Mesendoderm (in vitro differentiated cells): ENCODE measurements at regions not wholly inside any gene's neighbourhood (a gene's known extent, or its start where the extent isn't known, plus 50 kb on each side); places are given as distances from the start of the nearest gene placed in this dataset.
A peak's percentile ranks its signal among the peaks of the same experiment; 100 is the strongest.

Experiments used
- DNase-seq: peaks from one replicate; pipeline ENCODE4 v3.0.0; 2013
- H2AK5ac ChIP-seq: 2 replicates; pipeline ENCODE4 v1.6.1; 2013; ENCODE audit warnings: low read length, inconsistent platforms
- H2BK120ac ChIP-seq: 2 replicates; pipeline ENCODE4 v1.6.1; 2013; ENCODE audit warnings: low read depth, mild to moderate bottlenecking, low read length, moderate library complexity, mixed read lengths
- H2BK15ac ChIP-seq: replicated peaks from 2 replicates; pipeline ENCODE4 v1.6.1; 2013; ENCODE audit warnings: low read depth, mild to moderate bottlenecking, moderate library complexity
- H2BK5ac ChIP-seq: 2 replicates; pipeline ENCODE4 v1.6.1; 2013; ENCODE audit warnings: low read length, inconsistent platforms
- H3K18ac ChIP-seq: 2 replicates; pipeline ENCODE4 v1.6.1; 2013; ENCODE audit warnings: mild to moderate bottlenecking, low read length, mixed read lengths
- H3K23ac ChIP-seq: one replicate; pipeline ENCODE4 v1.6.1; 2013; ENCODE audit warnings: low read length
- H3K27ac ChIP-seq: 2 replicates; pipeline ENCODE4 v1.5.1; 2013; ENCODE audit warnings: low read depth, mild to moderate bottlenecking, inconsistent platforms, low read length, moderate library complexity
- H3K27me3 ChIP-seq: 2 replicates; pipeline ENCODE4 v1.6.1; 2013; ENCODE audit warnings: low read length, control low read depth, mild to moderate bottlenecking, inconsistent platforms; ENCODE audit not compliant: insufficient read depth, poor library complexity
- H3K36me3 ChIP-seq: 2 replicates; pipeline ENCODE4 v1.6.1; 2013; ENCODE audit warnings: low read length, inconsistent platforms; ENCODE audit not compliant: control insufficient read depth, insufficient read depth
- H3K4ac ChIP-seq: one replicate; pipeline ENCODE4 v1.6.1; 2013; ENCODE audit warnings: low read depth, mild to moderate bottlenecking, low read length, moderate library complexity
- H3K4me1 ChIP-seq: 2 replicates; pipeline ENCODE4 v1.6.1; 2013; ENCODE audit warnings: low read depth, low read length, inconsistent platforms; ENCODE audit not compliant: control insufficient read depth
- H3K4me2 ChIP-seq: 2 replicates; pipeline ENCODE4 v1.6.1; 2013; ENCODE audit warnings: low read length
- H3K4me3 ChIP-seq: 2 replicates; pipeline ENCODE4 v1.5.1; 2013; ENCODE audit warnings: mild to moderate bottlenecking, low read length
- H3K56ac ChIP-seq: one replicate; pipeline ENCODE4 v1.6.1; 2013; ENCODE audit warnings: low read length
- H3K79me1 ChIP-seq: 2 replicates; pipeline ENCODE4 v1.6.1; 2013; ENCODE audit warnings: low read length, inconsistent platforms
- H3K79me2 ChIP-seq: 2 replicates; pipeline ENCODE4 v1.6.1; 2013; ENCODE audit warnings: mild to moderate bottlenecking, low read length; ENCODE audit not compliant: control insufficient read depth, insufficient read depth
- H3K9ac ChIP-seq: 2 replicates; pipeline ENCODE4 v1.6.1; 2013; ENCODE audit warnings: low read length, inconsistent platforms
- H4K5ac ChIP-seq: one replicate; pipeline ENCODE4 v1.6.1; 2013; ENCODE audit warnings: low read length
- H4K8ac ChIP-seq: one replicate; pipeline ENCODE4 v1.6.1; 2013; ENCODE audit warnings: low read depth, mild to moderate bottlenecking, control low read depth, low read length, moderate library complexity
- WGBS: extraction: QIAGEN DNeasy Blood & Tissue Kit; methylation state at CpG from one replicate; pipeline ENCODE4 v1.1.7; 2013; ENCODE audit warnings: low lambda C conversion rate, missing lambda C conversion rate; ENCODE audit not compliant: insufficient coverage; ENCODE audit errors: extremely low coverage; 5-methylcytosine and 5-hydroxymethylcytosine counted together

- no peak overlapping the region for H3K27ac ChIP-seq
- H3K18ac ChIP-seq, result no peak overlapping the region
- no peak overlapping the region for H2AK5ac ChIP-seq
- no peak overlapping the region for H2BK5ac ChIP-seq
- H3K56ac ChIP-seq, result no peak overlapping the region
- no peaks in the 10 kb centered on the region for H3K79me2 ChIP-seq
- H4K5ac ChIP-seq, result no peak overlapping the region
- H3K4me2 ChIP-seq, result no peak overlapping the region
- no peaks in the 10 kb centered on the region for H3K36me3 ChIP-seq
- no peaks in the 10 kb centered on the region for H3K27me3 ChIP-seq
- H3K4me1 ChIP-seq, result peaks cover 1% of the 10 kb centered on the region
- no CpG with 5 or more reads among the region's 4 CpGs for whole genome bisulfite sequencing
- H3K4me3 ChIP-seq, result no peak overlapping the region
- no peak overlapping the region for H3K4ac ChIP-seq
- no peaks in the 10 kb centered on the region for H3K79me1 ChIP-seq
- no peak overlapping the region for H4K8ac ChIP-seq
- H2BK15ac ChIP-seq, result no peak overlapping the region
- no peak overlapping the region for H3K23ac ChIP-seq
- H3K9ac ChIP-seq, result no peak overlapping the region
- DNase-seq, result no peak
- no peak overlapping the region for H2BK120ac ChIP-seq
These were observed 54.7 kb upstream of the DSCAM start for GRCh38 chr21:40901691-40902090.

GRCh38 chr21:40902299-40902698 is 55.3 kb upstream of the DSCAM start:
- no peak overlapping the region for H2BK5ac ChIP-seq
- H3K23ac ChIP-seq, result no peak overlapping the region
- no peaks in the 10 kb centered on the region for H3K36me3 ChIP-seq
- H3K27ac ChIP-seq, result no peak overlapping the region
- no peak overlapping the region for H3K56ac ChIP-seq
- H3K18ac ChIP-seq, result no peak overlapping the region
- no peak overlapping the region for H2AK5ac ChIP-seq
- no peak overlapping the region for H3K4me2 ChIP-seq
- no peak overlapping the region for H2BK15ac ChIP-seq
- H4K8ac ChIP-seq, result no peak overlapping the region
- H3K4me3 ChIP-seq, result no peak overlapping the region
- no peak overlapping the region for H2BK120ac ChIP-seq
- H3K79me2 ChIP-seq, result no peaks in the 10 kb centered on the region
- peaks cover 1% of the 10 kb centered on the region for H3K4me1 ChIP-seq
- H3K9ac ChIP-seq, result no peak overlapping the region
- H3K4ac ChIP-seq, result peak overlapping the region; percentile 63
- no CpG with 5 or more reads among the region's 3 CpGs for WGBS
- H4K5ac ChIP-seq, result no peak overlapping the region
- DNase-seq, result no peak
- H3K27me3 ChIP-seq, result no peaks in the 10 kb centered on the region
- no peaks in the 10 kb centered on the region for H3K79me1 ChIP-seq

- no peaks in the 10 kb centered on the region for H3K79me2 ChIP-seq
- peaks cover 1% of the 10 kb centered on the region for H3K4me1 ChIP-seq
These were observed 56.0 kb upstream of the DSCAM start for GRCh38 chr21:40902993-40903392.

GRCh38 chr21:40905251-40905650 is 58.3 kb upstream of the DSCAM start:
- no peaks in the 10 kb centered on the region for H3K27me3 ChIP-seq
- DNase-seq, result no peak
- no CpG with 5 or more reads among the region's 3 CpGs for WGBS

More at GRCh38 chr21:40902993-40903392, 56.0 kb upstream of the DSCAM start:
- Histone ChIP-seq H4K5ac (no peak overlapping the region), H3K4ac (no peak overlapping the region), H3K4me3 (no peak overlapping the region), H2BK120ac (no peak overlapping the region), H3K23ac (no peak overlapping the region), H3K27me3 (no peaks in the 10 kb centered on the region), H3K79me1 (no peaks in the 10 kb centered on the region), H3K9ac (no peak overlapping the region), H3K36me3 (no peaks in the 10 kb centered on the region), H2AK5ac (no peak overlapping the region), H3K56ac (no peak overlapping the region), H2BK15ac (no peak overlapping the region), H2BK5ac (no peak overlapping the region), H3K18ac (no peak overlapping the region), H3K27ac (no peak overlapping the region), H3K4me2 (no peak overlapping the region), H4K8ac (no peak overlapping the region)
- no CpG with 5 or more reads among the region's 3 CpGs for WGBS
- DNase-seq, result peak; percentile 82

GRCh38 chr21:40912375-40912774 is 65.4 kb upstream of the DSCAM start:
- Histone ChIP-seq H3K4ac (no peak overlapping the region), H3K27ac (no peak overlapping the region), H3K4me2 (no peak overlapping the region), H2BK5ac (no peak overlapping the region), H4K8ac (no peak overlapping the region), H3K27me3 (no peaks in the 10 kb centered on the region), H3K4me3 (no peak overlapping the region), H3K4me1 (no peaks in the 10 kb centered on the region), H3K23ac (no peak overlapping the region), H3K18ac (no peak overlapping the region), H3K79me2 (no peaks in the 10 kb centered on the region), H2AK5ac (no peak overlapping the region), H3K79me1 (no peaks in the 10 kb centered on the region), H4K5ac (no peak overlapping the region), H2BK15ac (no peak overlapping the region), H3K9ac (no peak overlapping the region), H3K36me3 (no peaks in the 10 kb centered on the region), H2BK120ac (no peak overlapping the region), H3K56ac (no peak overlapping the region)
- WGBS, result no CpG with 5 or more reads among the region's 5 CpGs
- no peak for DNase-seq

More at GRCh38 chr21:40905251-40905650, 58.3 kb upstream of the DSCAM start:
- H3K23ac ChIP-seq, result no peak overlapping the region
- no peak overlapping the region for H3K27ac ChIP-seq
- no peaks in the 10 kb centered on the region for H3K36me3 ChIP-seq
- peaks cover 1% of the 10 kb centered on the region for H3K4me1 ChIP-seq
- H2AK5ac ChIP-seq, result no peak overlapping the region
- H2BK15ac ChIP-seq, result no peak overlapping the region
- no peak overlapping the region for H4K8ac ChIP-seq
- no peak overlapping the region for H3K9ac ChIP-seq
- no peak overlapping the region for H3K56ac ChIP-seq
- H3K18ac ChIP-seq, result no peak overlapping the region
- H3K79me2 ChIP-seq, result no peaks in the 10 kb centered on the region
- no peak overlapping the region for H2BK120ac ChIP-seq
- H3K4ac ChIP-seq, result no peak overlapping the region
- H2BK5ac ChIP-seq, result no peak overlapping the region
- H3K4me3 ChIP-seq, result no peak overlapping the region
- H3K4me2 ChIP-seq, result no peak overlapping the region
- no peaks in the 10 kb centered on the region for H3K79me1 ChIP-seq
- H4K5ac ChIP-seq, result no peak overlapping the region

- Histone ChIP-seq H3K56ac (no peak overlapping the region), H4K5ac (no peak overlapping the region), H2BK15ac (no peak overlapping the region), H3K23ac (no peak overlapping the region), H2BK5ac (no peak overlapping the region), H3K36me3 (no peaks in the 10 kb centered on the region), H3K4me3 (no peak overlapping the region), H3K9ac (no peak overlapping the region), H2BK120ac (no peak overlapping the region), H3K79me2 (no peaks in the 10 kb centered on the region), H3K4ac (no peak overlapping the region), H3K27ac (no peak overlapping the region), H2AK5ac (no peak overlapping the region), H3K79me1 (no peaks in the 10 kb centered on the region), H3K18ac (no peak overlapping the region), H4K8ac (no peak overlapping the region), H3K4me1 (no peaks in the 10 kb centered on the region), H3K27me3 (no peaks in the 10 kb centered on the region), H3K4me2 (no peak overlapping the region)
- WGBS, result no CpG with 5 or more reads among the region's 6 CpGs
- no peak for DNase-seq
These were observed 68.2 kb upstream of the DSCAM start for GRCh38 chr21:40915114-40915513.
